SH-SY5Y (cell line): ENCODE measurements at regions not wholly inside any gene's neighbourhood (a gene's known extent, or its start where the extent isn't known, plus 50 kb on each side); places are given as distances from the start of the nearest gene placed in this dataset.

Experiments used
- GATA2 ChIP-seq: IDR thresholded peaks from 2 replicates; pipeline ENCODE4 v1.6.1; 2011; ENCODE audit warnings: mild to moderate bottlenecking, low read depth, low read length
- GATA3 ChIP-seq: IDR thresholded peaks from 2 replicates; pipeline ENCODE4 v1.6.1; 2011; ENCODE audit warnings: low read depth, mild to moderate bottlenecking, low read length, moderate library complexity

DNA sequence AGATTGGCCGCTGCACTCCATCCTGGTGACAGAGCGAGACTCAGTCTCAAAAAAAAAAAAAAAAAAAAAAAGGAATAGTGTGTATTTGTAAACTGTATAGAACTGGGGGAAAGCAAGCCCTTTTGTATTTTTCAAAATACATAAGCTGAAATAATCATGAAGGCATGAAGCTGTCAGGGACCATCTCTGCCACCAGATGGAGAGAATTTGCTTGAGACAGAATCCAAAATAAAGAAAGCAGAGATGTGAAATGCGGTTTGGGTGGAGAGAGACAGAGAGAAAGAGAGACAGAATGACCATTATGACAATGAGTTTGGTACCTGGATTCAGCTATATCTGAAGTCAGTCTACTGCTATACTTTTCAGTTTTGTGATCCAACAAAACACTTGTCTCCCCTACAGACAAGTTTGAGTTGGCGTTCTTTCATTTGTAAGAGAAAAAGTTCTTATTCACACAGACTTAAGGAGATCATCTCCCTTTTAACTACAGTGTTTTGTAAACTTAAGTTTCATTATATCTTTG, 155.7 kb upstream of the LRIG3 start:
- TF ChIP-seq GATA2, result no peak
- no peak for TF ChIP-seq GATA3
